ENCODE measurements at regions not wholly inside any gene's neighbourhood (a gene's known extent, or its start where the extent isn't known, plus 50 kb on each side); places are given as distances from the start of the nearest gene placed in this dataset.

DNA sequence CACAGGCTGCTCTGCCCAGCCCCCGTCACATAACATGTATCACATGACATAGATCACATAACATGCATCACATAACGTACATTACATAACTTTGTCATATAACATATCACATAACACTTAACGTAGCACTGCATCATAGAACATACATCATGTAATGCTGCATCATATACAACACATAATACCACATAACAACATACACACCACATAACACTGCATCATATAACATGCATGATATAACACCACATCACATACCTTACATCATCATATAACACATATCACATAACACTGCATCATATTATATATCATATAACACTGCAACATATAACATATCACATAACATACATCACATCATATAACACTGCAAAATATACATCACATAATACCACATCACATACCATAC is 83.8 kb downstream of the AXIN2 start:
- DNase-seq: no peak

DNA sequence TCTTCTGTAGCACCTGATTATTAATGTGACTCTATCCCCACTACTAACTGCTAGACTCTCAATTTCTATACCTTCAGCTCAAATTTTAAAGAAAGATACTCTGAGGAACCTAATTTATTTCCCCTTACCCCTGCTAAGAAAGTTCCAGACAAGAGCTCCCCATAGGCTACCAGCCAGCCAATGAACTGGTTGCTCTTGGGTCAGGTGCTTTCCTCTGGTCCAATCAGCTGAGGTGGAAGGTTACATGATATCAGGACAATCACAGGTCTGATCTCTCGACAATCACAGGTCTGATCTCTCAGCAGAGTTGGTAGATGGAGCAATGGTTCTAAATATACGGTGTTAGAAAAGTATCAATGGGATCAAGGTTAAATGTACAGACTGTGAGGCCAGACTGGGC is 86.8 kb downstream of the AXIN2 start:
- no peak for DNase-seq

DNA sequence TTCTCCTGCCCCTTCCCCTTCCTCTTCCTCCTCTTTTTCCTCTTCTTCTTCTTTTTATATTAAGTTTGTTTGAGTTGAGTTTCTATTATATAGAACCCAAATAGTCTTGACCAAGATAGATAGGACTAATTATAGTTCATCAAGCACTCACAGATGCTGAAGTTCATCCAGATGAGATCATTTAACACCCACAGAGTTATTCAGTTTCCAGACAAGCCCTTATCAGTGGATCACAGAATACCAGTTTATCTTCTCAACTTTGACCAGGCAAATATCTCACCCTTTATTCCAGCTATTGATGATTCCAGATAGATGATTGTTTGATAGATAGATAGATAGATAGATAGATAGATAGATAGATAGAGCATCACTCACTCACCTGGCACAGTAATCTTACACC is 87.5 kb downstream of the AXIN2 start:
- DNase-seq: no peak

DNA sequence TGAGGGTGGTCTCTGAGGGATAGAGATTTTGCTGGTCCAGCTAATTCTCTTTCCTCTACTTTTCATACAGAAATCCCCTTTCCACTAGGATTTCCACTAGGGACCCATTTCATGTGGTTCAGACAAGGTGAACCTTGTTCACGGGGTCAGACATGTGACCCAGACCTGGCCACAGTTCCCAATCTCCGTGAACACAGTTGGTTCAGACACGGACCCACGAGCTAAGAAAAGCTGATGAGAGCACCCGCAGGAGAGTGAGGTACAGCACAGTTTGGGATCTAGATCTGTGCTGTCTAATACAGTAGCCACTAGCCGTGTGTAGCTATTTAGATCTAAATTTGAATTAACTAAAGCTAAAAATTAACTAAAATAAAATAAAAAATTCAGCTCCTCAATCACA is 88.1 kb downstream of the AXIN2 start:
- no peak for DNase-seq

DNA sequence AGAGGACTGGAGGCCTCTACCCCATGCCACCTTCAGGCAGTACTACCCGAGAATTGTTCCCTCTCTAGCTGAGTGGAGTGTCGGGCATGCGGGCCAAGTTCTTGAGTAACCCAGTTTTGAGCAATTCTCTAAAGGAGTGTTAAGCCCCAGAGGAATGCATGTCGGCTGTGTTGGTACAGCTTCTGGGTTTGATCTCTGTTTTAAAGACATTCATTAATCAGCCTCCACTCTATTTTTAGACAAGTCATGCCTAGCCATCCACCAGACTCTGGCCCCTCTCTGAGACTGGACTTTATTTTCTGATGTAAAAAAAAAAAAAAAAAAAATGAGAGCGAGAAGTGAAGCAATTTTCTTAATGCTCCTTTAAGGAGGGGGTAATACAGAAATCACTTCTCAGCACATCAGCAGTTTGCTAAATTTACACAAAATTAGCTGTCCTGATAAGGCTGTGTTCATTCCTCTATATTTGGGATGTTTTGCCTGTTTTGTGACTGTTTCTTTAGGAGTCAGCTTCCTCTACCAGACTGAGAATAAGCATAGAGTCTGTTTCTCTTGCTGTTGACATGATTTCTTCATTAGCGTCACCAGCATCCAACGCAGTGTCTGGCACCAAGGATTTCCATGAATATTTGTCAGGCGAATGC is 88.7 kb downstream of the AXIN2 start:
- DNase-seq: no peak

DNA sequence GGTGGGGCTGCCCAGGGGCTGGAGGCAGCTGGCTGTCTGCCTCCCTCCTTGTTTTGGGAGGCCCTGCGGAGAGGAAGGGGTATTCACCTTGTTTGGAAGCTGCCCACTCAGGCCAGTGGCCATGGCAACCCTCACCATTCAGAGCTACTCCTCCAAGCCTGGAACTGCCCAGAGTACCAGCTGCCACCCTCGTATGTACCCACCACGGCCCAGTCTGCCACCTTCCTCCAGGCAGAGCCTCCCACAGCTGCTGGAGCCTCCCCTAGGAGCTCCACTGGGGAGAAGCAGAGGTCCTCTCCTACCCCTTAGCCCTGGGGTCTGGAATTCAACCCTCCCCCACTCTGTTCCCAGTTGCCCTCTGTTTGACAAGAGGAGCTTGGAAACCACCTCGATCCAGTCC is 90.7 kb downstream of the AXIN2 start:
- DNase-seq: no peak

DNA sequence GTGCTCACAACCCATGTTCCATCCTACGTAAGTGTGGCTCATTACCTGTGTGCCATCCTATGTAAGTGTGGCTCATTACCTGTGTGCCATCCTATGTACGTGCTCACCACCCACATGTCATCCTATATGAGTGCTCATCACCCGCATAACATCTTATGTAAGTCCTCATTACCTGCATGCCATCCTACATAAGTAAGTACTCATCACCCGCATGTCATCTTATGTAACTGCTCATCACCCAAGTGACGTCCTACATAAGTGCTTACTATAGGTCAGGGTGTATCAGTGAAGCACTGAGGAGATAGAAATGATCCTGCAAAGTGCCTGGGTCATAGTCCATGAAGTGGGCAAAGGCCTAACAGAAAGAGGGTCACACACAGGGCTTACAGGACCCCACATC is 93.1 kb downstream of the AXIN2 start:
- DNase-seq: no peak

DNA sequence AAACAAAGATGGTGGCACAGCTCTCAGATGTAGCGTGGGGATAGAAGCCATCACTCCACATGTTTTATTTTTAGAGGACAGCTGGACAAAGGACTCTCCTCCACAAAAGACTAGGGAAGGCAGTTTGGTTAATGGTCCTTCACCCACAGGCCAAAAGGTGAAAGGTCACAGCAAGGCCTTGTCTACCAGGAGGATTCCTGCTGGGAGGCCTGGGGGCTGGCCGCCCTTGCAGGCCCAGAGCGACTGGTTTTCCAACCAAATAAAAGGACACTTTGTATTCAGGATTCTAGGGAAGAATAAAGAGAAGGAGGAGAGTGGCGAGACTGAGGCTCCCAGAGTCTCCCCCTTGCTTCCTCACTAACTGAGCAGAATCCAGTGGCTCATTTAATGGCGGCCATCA is 94.3 kb downstream of the AXIN2 start:
- DNase-seq: no peak

DNA sequence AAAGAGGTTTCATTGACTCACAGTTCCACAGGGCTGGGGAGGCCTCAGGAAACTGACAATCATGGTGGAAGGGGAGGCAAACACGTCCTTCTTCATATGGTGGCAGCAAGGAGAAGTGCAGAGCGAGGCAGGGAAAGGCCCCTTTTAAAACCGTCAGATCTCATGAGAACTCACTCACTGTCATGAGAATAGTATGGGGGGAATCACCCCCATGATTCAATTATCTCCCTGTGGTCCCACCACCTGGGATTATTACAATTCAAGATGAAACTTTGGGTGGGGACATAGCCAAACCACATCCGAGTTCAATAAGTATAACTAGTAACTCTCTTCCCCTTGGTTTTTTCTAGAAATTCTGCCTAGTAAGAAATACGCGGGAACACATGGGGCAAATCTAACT is 94.9 kb downstream of the AXIN2 start:
- DNase-seq: no peak

DNA sequence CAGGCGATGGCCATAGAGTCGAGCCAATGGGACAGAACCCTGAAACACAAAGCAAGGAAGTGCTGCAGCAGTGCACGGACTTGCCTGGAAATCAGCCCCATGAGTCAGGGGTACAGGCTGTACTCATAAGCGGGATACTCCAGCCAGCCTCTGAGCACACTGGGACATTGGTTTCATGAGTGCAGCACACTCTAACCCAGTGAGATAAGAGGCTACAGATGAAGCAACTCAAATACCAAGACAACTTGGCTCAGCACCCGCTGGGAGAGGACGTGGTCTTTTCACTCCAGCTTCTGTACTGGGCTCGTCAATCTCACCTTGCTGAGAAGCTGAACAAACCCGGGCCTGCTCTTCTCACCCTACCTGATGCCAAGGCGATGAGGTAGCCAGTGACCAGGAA is 98.2 kb downstream of the AXIN2 start:
- DNase-seq: no peak

DNA sequence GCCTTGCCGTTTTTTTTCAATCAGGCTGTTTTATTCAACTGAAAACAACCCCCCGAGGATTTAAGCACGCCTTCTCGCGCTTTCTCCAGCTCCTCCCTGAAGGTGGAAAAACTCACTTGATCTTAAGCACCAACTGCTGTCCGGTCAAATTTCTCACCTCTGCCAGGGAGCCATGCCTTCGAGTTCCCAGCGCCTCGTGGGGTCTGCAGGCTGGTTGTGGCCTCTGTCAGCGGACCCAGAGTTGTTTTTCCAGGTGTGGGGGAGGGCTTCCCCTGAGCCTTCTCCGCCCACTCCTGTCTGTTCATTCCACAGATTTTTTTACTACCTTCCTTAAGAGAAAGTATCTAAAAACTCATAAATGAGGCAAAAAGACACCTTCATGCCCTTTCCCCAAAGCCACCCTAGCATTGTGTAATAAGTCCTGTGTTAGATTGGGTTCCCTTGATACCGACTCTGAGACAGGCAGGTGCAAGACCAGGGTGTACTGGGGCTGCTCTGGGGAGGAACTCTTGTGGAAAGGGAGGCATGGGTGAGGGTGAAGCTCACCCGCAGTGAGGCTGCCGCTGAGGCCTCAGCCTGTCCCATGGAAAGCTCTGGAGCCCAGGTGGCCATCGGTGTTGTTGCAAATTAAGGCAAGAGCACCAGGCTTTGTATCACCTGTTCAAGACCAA is 101.6 kb downstream of the AXIN2 start:
- DNase-seq: no peak

DNA sequence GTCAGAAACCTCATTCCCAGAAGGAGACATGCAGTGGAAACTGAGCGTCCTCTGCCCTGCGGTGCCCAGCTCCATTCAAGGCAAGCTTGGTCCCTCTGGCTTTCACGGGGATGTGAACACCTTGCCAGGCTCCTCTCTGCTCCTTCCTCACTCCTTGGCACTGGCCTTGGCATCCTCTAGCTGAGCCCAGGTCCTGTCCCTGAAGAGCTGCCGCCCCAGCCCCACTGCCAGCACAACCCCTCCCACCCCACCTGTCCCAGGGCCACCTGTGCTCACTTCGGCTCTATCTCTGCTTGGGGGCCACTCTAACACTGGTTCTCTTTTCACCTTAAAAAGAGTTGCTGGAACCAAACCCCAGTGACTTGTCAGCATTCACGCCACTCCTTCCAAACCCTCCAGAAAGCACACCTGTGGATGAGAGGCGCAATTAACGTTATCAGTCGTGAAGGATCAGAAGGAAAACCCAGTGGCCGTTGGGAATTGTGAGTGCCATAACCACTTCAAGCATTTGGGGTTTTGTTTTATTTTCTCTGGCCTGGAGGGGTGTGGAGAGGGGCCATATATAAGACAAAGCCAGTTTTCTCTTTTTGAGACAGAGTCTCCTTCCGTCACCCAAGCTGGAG is 103.7 kb downstream of the AXIN2 start:
- no peak for DNase-seq

DNA sequence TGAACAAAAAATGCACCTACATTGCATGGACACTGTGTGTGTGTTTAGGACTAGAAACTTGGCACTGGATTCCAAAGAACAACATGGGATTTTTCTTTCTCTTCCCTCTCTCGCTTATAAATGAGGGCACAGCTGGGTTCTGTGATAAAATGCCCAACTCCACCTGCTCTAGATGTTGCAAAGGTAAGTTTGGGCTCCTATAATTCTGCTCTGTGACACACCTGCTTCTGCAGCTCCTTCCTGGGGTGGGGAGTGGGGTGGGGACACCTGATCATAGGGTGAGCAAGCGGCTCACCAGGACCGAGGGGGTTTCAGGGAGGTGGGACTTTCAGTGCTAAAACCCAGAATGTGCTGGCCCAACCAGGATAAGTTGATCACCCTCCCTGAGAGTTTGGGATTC is 104.3 kb downstream of the AXIN2 start:
- DNase-seq: no peak

DNA sequence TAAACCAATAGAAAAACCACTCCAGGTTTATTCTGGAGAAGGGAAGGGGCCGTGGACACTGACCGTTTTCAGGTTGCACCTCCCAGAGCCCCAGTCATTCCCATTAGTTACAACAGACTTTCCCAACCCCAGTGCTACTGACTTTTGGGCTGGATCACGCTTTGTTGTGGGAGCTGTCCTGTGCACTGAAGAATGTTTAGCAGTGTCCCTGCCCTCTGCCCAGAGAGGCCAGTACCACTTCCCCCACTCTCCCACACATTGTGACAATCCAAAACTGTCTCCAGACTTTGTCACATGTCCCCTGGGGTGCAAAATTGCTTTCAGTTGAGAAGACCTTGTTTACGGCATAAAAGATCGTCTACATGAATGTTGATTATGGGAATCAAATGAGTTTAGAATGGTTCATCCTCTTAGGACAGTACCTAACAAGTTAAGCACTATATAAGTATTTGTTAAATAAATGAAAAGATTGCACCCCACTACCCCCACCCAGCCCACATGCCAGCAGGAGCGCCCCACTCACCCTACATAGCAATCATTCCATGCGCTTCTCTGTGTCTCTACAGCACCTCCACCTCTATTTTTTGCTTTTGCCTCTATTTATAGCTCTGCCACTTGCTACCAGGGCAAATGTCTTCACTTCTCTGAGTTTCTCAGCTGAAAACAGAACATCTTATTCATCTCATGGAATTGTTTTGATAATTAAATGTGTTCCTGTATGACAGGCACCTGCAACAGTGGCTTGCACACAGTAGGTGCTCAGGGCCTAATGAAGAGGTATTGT is 104.9 kb downstream of the AXIN2 start:
- no peak for DNase-seq

DNA sequence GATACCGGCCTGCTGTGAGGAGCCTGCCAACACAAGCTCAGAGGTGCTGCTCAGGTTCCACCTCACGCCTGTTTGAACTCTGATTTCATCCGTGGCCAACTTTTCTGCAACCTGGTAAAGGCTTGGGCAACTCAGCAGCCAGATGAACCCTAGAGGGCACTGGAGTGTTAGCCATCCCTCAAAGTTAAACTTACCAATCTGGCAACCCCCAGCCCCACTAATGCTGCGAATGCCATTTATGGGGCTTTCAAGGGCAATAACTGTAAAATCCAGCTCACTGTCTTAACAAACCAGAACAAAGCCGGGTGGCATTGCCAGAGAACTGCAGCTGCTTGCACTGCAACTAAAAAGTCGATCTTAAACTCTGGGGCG is 105.5 kb downstream of the AXIN2 start:
- DNase-seq: no peak

DNA sequence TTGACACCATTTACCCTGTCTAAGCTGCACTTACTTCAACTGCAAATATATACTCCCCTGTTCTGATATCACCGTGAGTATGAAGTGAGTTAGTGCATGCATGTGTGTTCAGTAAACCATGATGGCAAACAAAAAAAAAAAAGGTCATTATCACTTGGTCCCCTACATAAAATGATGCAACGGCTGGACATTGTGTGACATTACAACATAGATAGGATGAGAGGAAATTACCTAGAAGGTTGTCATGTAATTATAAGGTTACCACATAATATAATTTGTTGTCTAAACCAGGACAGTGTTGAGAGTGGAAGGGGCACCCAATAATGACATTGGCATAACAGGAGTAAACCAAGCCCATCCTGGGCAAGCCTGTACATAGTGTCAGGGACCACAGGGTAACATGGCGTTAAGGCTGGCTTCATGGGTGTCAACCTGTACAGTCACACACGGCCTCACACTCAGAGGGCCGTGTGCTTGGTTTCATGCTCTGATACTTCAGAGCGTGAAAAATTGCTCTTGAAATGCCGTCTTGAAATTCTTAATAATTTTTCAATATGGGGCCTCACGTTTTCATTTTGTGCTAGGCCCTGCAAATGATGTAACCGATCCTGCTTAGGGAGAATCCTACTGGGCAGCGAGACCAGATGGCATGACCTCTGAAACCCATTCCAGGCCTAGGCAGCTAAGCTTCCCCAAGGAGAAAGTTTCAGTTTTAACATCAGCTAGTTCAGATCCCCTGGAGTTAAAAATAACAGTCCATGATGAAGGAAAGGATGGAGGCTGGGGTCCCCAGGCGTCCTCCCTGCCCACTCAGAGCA is 106.1 kb downstream of the AXIN2 start:
- DNase-seq: no peak

DNA sequence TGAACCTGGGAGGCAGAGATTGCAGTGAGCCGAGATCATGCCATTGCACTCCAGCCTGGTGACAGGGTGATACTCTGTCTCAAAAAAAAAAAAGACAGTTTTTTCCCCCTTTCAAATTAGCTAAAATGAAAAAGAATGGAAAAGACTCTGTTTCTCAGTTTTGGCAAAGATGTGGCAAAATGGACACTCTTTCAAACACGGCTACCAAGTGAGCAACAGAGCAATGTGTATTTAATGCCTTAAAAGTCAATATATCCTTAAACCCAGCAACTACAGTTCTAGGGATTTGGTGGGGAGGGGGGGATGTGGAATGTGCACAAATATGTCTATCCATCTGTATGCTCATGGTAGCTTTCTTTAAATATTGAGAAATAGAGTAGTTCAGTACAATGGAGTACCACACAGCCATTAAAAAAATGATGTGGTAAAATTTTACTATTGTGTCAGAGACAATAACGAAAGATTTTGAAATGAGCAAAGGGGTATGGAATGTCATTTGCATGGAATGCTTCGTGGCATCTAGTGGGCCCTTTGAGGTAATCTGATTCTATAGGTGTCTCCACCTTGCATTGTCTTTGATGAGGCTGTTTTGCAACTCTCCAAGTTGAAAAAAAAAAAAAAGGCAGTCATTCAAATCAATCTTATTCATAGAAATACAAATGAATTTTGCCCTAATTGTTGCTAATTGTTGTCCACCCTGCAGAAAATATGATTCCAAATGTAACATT is 108.1 kb downstream of the AXIN2 start:
- no peak for DNase-seq

DNA sequence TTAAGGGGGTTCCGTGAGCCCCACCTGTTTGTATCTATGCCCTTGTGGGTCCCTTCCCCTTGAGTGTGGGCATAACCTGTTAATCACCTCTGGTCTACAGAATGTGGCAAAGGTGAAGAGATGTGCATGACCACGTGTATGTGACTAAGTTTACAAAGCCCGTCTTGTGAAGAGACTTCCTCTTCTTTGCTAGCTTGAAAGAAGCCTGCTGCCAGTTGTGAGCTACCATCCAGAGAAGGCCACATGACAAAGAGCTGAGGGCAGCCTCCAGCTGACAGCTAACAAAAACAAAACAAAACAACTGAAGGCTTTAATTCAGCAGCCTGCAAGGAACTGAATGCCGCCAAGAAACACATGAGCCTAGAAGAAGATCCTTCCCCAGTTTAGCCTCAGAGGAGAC is 112.0 kb downstream of the AXIN2 start:
- no peak for DNase-seq

DNA sequence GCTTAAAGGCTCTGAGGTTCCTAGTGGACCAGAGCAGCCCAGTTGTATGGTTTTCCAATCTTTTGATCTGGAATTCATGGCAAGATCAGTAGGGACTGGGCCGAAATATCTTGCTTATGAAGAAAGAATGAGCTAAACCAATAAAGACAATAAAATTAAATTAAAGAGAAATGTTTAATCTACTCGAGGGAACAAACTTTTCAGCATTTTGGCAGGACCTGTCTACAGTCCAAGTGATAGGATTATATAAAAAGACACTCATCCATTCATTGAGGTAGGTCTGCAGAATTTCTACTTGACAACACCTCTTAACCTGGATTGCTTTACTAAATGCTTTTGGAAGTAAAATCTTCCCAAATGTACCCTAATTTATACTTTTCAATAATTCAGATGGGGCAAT is 113.6 kb downstream of the AXIN2 start:
- DNase-seq: no peak

DNA sequence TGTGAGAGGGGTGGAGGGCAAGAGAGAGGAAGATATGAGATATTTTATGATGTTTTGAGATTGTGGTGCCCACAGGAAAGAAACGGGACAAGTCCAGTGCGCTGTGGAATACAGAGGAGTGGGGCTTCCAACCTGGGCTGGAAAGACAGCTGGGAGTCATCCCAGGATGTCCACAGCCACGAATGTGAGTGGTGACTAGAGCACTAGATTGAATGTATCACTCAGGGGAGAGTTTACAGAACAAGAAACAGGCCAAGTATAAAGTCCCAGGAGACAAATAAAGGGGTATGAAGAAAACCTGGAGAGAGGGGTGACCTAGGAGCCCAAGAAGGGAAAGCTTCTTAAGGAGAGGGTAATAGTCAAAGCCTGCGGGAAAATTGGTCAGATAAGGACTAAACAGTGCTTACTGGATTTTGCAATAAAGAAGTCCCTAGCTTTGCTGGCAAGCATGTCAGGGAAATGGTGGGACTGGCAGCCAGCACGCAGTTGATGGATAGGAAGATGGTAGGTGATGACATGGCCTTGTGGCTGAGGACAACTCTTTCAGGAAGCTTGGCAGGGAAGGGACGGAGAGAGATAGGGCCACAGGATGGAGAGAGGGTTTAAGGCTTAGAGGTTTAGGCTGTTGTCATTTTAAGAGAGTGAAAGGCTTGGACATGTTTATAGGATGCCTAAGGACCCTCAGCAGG is 114.5 kb downstream of the AXIN2 start:
- no peak for DNase-seq

DNA sequence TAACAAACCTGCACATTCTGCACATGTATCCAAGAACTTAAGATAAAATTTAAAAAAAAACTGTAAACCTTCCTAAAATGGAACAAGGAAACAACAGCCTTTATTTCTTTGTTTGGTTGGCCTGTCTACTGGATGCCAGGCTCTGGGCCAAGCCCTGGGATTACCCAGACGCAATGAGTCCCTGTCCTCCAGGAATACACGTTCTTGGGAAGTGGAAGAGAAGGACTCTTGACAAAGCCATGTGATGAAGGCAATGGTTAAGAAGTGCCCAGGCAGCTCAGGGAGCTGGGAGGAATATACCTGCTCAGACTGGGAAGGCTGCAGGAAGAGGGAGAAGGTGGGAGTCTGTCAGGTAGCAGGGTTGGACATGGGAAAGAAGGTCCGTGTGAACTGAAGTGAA is 115.4 kb downstream of the AXIN2 start:
- DNase-seq: no peak

DNA sequence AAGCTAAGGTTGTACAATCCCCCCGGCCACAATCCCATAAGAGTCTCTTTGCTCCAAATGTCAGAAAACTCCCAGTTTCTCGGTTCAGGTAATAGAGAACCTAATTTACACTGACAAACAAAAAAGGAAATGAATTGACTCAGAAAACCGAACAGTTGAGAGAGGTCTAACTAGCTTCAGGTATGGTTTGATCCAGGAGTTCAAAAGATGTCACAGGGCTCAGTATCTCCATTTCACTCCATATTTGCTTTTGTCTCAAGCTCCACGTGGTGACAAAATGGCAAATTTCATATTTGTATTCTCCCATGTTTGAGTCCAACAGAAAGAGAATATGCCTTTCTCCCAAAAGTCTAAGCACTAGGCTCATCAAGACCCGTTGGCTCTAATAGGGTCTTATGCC is 117.4 kb downstream of the AXIN2 start:
- DNase-seq: no peak
